HL-60 (cell line): ENCODE measurements at regions not wholly inside any gene's neighbourhood (a gene's known extent, or its start where the extent isn't known, plus 50 kb on each side); places are given as distances from the start of the nearest gene placed in this dataset.

Experiments used
- DNase-seq, 2 experiments: peaks; one replicate each; pipeline ENCODE4 v3.0.0-alpha.2; 2010 to 2020; ENCODE audit warnings: low read depth in 1 of 2, low spot score in 1 of 2
- H3K27ac ChIP-seq: fragments of 250-450 bp; sonication (Bioruptor Pico); replicated peaks from 2 replicates; pipeline ENCODE4 v1.5.1; 2020; ENCODE audit warnings: mild to moderate bottlenecking, moderate library complexity
- H3K27me3 ChIP-seq: fragments of 250-450 bp; sonication (Bioruptor Pico); 2 replicates; pipeline ENCODE4 v1.5.1; 2021; ENCODE audit warnings: mild to moderate bottlenecking, moderate library complexity; ENCODE audit not compliant: insufficient read depth, poor library complexity, severe bottlenecking
- H3K4me3 ChIP-seq: replicated peaks from 2 replicates; pipeline ENCODE4 v1.5.1; 2011; ENCODE audit warnings: mild to moderate bottlenecking, control low read depth, low read length; ENCODE audit not compliant: insufficient read depth
- CTCF ChIP-seq: IDR thresholded peaks from one replicate; pipeline ENCODE4 v1.5.1; 2011; ENCODE audit warnings: low read length, control low read depth, inconsistent platforms; ENCODE audit not compliant: insufficient read depth
- GABPA ChIP-seq: IDR thresholded peaks from 2 replicates; pipeline ENCODE4 v1.6.1; 2012; ENCODE audit warnings: low read depth
- POLR2AphosphoS5 ChIP-seq: IDR thresholded peaks from 2 replicates; pipeline ENCODE4 v1.6.1; 2012; ENCODE audit warnings: low read depth
- REST ChIP-seq: IDR thresholded peaks from 2 replicates; pipeline ENCODE4 v1.6.1; 2012; ENCODE audit warnings: low read depth; ENCODE audit not compliant: insufficient replicate concordance
- SPI1 ChIP-seq: IDR thresholded peaks from 2 replicates; pipeline ENCODE4 v1.6.1; 2012; ENCODE audit warnings: low read depth, mild to moderate bottlenecking, borderline replicate concordance

- DNase-seq, result no peak
- H3K27ac ChIP-seq, result no peak overlapping the region
- TF ChIP-seq REST, result no peak
- no peak for TF ChIP-seq POLR2AphosphoS5
- TF ChIP-seq SPI1, result no peak
- TF ChIP-seq CTCF, result no peak
- no peak for TF ChIP-seq GABPA
- H3K27me3 ChIP-seq, result no peaks in the 10 kb centered on the region
- no peak overlapping the region for H3K4me3 ChIP-seq
These were observed 51.3 kb upstream of the ASTN2 start for GRCh38 chr9:117466111-117466510.

- H3K4me3 ChIP-seq, result no peak overlapping the region
- H3K27me3 ChIP-seq, result no peaks in the 10 kb centered on the region
- no peak overlapping the region for H3K27ac ChIP-seq
- TF ChIP-seq CTCF, result no peak
- TF ChIP-seq GABPA, result no peak
- no peak for TF ChIP-seq REST
- TF ChIP-seq SPI1, result no peak
- no peak for TF ChIP-seq POLR2AphosphoS5
- DNase-seq, result no peak
These were observed 50.8 kb upstream of the ASTN2 start for GRCh38 chr9:117465706-117466105.

- Histone ChIP-seq H3K27me3 (no peaks in the 10 kb centered on the region), H3K4me3 (no peak overlapping the region), H3K27ac (no peak overlapping the region)
- TF ChIP-seq CTCF (no peak), POLR2AphosphoS5 (no peak), SPI1 (no peak), GABPA (no peak), REST (no peak)
- DNase-seq, result no peak
These were observed 50.2 kb upstream of the ASTN2 start for GRCh38 chr9:117464941-117465616.
